ENCODE measurements at regions not wholly inside any gene's neighbourhood (a gene's known extent, or its start where the extent isn't known, plus 50 kb on each side); places are given as distances from the start of the nearest gene placed in this dataset.

DNA sequence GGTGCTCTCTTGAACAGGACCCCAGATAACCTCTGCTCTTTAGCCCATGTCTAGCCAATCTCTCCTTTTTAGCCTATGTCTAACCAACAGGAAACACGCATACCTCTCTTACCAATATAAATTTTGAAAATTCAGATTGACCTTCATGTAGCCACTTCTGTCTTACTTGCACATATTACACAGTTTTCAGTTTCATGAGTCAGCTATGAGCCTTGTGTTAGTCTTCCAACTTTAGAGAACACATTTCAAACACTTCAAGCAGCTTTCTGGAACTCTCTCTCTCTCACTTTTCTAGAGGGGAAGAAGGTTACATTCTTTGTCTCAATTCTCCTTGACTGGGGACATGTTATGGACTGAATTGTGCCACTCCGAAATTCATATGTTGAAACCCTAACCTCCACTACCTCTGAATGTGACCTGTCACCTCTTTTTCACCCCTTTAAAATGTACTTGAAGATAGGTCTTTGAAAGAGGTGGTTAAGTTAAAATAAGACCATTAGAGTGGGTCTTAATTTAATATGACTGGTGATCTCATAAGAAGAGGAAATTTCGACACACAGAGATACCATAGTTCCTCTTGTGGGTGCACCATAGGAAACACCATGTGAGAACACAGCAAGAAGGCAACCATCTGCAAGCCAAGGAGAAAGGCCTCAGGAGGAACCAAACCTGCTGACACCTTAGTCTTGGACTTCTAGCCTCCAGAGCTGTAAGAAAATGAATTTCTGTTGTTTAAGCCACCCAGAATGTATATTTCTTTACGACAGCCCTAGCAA is 480.3 kb upstream of the ALCAM start:
- Histone ChIP-seq H3K27me3 (ENCODE audit: control insufficient read depth in 2 of 2, insufficient read depth in 1 of 2, low read length in 1 of 2) (no peaks in the 10 kb centered on the region), H3K4me1 (ENCODE audit: control insufficient read depth in 2 of 2, insufficient read depth in 2 of 2, low read length in 2 of 2) (no peaks in the 10 kb centered on the region), H3K36me3 (ENCODE audit: control insufficient read depth in 2 of 2, insufficient read depth in 2 of 2, low read length in 1 of 2) (no peaks in the 10 kb centered on the region), H3K27ac (ENCODE audit: low read depth in 1 of 2, low read length in 1 of 2) (no peak overlapping the region), H3K9me3 (ENCODE audit: control insufficient read depth in 2 of 2, insufficient read depth in 1 of 2, low read length in 1 of 2) (no peaks in the 10 kb centered on the region), H3K4me3 (ENCODE audit: low read length in 2 of 2) (no peak overlapping the region)
- WGBS = 84% methylated on average over 4 of the region's 4 CpGs
- DNase-seq (ENCODE audit: low read depth in 6 of 9, low spot score in 9 of 9) = no peak

DNA sequence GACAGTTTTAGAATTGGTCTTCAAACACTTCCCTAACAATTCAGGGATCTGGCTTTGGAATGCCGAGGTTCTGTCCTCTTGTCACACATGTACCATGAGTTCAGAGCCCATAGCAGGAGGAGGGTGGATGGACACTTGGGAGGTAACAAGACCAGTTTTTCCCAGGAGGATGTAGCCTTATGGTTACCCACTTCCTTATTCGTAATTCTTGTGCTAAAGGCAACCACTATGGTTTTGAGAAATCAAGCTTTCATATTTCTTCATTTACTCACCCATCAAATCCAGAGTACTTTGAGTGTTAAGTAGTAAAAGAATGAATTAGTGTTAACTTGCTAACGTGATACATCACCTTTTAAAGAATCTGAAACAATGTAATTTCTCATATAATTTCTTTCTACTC is 479.6 kb upstream of the ALCAM start:
- Histone ChIP-seq H3K36me3 (ENCODE audit: control insufficient read depth in 2 of 2, insufficient read depth in 2 of 2, low read length in 1 of 2) (no peaks in the 10 kb centered on the region), H3K4me3 (ENCODE audit: low read length in 2 of 2) (no peak overlapping the region), H3K4me1 (ENCODE audit: control insufficient read depth in 2 of 2, insufficient read depth in 2 of 2, low read length in 2 of 2) (no peaks in the 10 kb centered on the region), H3K27me3 (ENCODE audit: control insufficient read depth in 2 of 2, insufficient read depth in 1 of 2, low read length in 1 of 2) (no peaks in the 10 kb centered on the region), H3K9me3 (ENCODE audit: control insufficient read depth in 2 of 2, insufficient read depth in 1 of 2, low read length in 1 of 2) (no peaks in the 10 kb centered on the region), H3K27ac (ENCODE audit: low read depth in 1 of 2, low read length in 1 of 2) (no peak overlapping the region)
- 56% methylated on average over 3 of the region's 3 CpGs for WGBS
- no peak for DNase-seq (ENCODE audit: low read depth in 6 of 9, low spot score in 9 of 9)

DNA sequence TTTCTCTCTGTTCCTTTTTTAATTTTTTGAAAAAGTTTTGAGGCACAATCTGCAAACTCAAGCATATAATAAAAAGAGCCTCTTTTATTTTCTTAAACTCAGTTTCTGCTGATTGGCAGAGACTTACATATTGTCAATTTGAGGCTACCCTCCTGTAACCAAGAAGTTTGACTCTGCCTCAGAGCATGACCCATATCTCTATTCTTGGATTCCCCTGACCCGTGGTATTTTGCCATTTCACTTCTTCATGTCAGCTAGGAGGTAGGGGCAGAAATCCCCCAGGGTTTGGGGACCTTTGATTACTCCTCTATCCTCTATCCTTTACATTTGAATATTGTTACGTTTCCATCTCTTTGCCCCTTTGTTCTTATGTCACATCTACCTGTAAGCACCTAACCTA is 479.1 kb upstream of the ALCAM start:
- no peaks in the 10 kb centered on the region for H3K4me1 ChIP-seq (ENCODE audit: control insufficient read depth in 2 of 2, insufficient read depth in 2 of 2, low read length in 2 of 2)
- no peaks in the 10 kb centered on the region for H3K27me3 ChIP-seq (ENCODE audit: control insufficient read depth in 2 of 2, insufficient read depth in 1 of 2, low read length in 1 of 2)
- no peak for DNase-seq (ENCODE audit: low read depth in 6 of 9, low spot score in 9 of 9)
- no peaks in the 10 kb centered on the region for H3K36me3 ChIP-seq (ENCODE audit: control insufficient read depth in 2 of 2, insufficient read depth in 2 of 2, low read length in 1 of 2)
- 79% methylated on average over 2 of the region's 2 CpGs for WGBS
- no peaks in the 10 kb centered on the region for H3K9me3 ChIP-seq (ENCODE audit: control insufficient read depth in 2 of 2, insufficient read depth in 1 of 2, low read length in 1 of 2)
- H3K4me3 ChIP-seq (ENCODE audit: low read length in 2 of 2) = no peak overlapping the region
- H3K27ac ChIP-seq (ENCODE audit: low read depth in 1 of 2, low read length in 1 of 2) = no peak overlapping the region

DNA sequence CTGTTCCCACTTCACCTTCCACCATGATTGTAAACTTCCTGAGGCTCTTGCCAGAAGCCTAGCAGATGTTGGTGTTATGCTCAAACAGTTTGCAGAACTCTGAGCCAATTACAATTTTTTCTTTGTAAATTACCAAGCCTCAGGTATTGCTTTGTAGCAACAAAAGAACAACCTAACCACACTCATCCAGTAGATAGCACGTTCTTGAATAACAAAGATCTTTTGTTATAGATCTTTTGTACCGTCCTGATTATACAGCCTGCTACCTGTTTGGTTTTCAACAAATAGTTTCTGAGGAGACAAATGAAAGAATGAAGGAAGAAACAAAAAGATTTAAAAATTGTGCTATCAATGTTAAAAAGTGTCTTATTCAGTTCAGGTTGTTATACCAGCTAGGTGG is 474.7 kb upstream of the ALCAM start:
- Histone ChIP-seq H3K27ac (ENCODE audit: low read depth in 1 of 2, low read length in 1 of 2) (no peak overlapping the region), H3K4me3 (ENCODE audit: low read length in 2 of 2) (no peak overlapping the region), H3K27me3 (ENCODE audit: control insufficient read depth in 2 of 2, insufficient read depth in 1 of 2, low read length in 1 of 2) (no peaks in the 10 kb centered on the region), H3K36me3 (ENCODE audit: control insufficient read depth in 2 of 2, insufficient read depth in 2 of 2, low read length in 1 of 2) (no peaks in the 10 kb centered on the region), H3K9me3 (ENCODE audit: control insufficient read depth in 2 of 2, insufficient read depth in 1 of 2, low read length in 1 of 2) (no peaks in the 10 kb centered on the region), H3K4me1 (ENCODE audit: control insufficient read depth in 2 of 2, insufficient read depth in 2 of 2, low read length in 2 of 2) (no peaks in the 10 kb centered on the region)
- WGBS = 88% methylated on average over 2 of the region's 2 CpGs
- no peak for DNase-seq (ENCODE audit: low read depth in 6 of 9, low spot score in 9 of 9)

DNA sequence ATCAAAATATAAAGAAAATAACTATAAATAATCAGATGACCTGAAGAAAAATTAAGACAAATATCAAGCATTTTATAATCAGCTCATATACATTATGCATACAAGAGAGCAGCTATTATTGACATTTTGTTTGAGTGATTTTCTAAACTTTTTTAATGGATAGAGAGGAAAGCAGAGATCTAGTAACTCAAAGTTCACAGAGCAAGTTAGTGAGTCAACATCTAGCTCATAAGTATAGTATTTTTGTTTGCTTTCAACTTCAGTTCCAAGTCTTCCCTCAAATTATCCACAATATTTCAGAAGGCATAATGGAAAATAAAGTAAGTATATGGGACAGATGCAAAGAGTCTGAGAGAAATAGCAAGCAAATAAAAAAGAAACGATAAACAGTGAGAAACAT is 470.1 kb upstream of the ALCAM start:
- Histone ChIP-seq H3K36me3 (ENCODE audit: control insufficient read depth in 2 of 2, insufficient read depth in 2 of 2, low read length in 1 of 2) (no peaks in the 10 kb centered on the region), H3K27ac (ENCODE audit: low read depth in 1 of 2, low read length in 1 of 2) (no peak overlapping the region), H3K4me3 (ENCODE audit: low read length in 2 of 2) (no peak overlapping the region), H3K27me3 (ENCODE audit: control insufficient read depth in 2 of 2, insufficient read depth in 1 of 2, low read length in 1 of 2) (no peaks in the 10 kb centered on the region), H3K4me1 (ENCODE audit: control insufficient read depth in 2 of 2, insufficient read depth in 2 of 2, low read length in 2 of 2) (no peaks in the 10 kb centered on the region), H3K9me3 (ENCODE audit: control insufficient read depth in 2 of 2, insufficient read depth in 1 of 2, low read length in 1 of 2) (no peaks in the 10 kb centered on the region)
- DNase-seq (ENCODE audit: low read depth in 6 of 9, low spot score in 9 of 9) = no peak
- 96% methylated on average over 1 of the region's 1 CpG for whole genome bisulfite sequencing

DNA sequence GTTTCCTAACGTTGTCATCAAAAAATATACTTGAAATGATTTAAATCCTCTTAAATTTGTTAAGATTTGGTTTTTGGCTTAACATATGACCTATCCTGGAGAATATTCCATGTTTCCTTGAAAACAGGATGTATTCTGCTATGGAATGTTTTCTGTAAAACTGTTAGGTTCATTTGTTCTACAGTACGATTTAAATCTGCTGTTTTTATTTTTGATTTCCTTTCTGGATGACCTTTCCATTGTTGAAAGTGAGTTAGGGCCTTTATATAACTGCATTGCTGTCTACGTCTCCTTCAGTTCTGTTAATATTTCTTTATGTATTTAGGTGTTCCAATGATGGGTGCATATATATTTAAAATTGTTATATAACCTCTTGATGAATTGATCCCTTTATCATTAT is 465.3 kb upstream of the ALCAM start:
- no peak for DNase-seq (ENCODE audit: low read depth in 6 of 9, low spot score in 9 of 9)
- 91% methylated on average over 3 of the region's 3 CpGs for WGBS
- Histone ChIP-seq H3K36me3 (ENCODE audit: control insufficient read depth in 2 of 2, insufficient read depth in 2 of 2, low read length in 1 of 2) (no peaks in the 10 kb centered on the region), H3K4me1 (ENCODE audit: control insufficient read depth in 2 of 2, insufficient read depth in 2 of 2, low read length in 2 of 2) (no peaks in the 10 kb centered on the region), H3K4me3 (ENCODE audit: low read length in 2 of 2) (no peak overlapping the region), H3K27me3 (ENCODE audit: control insufficient read depth in 2 of 2, insufficient read depth in 1 of 2, low read length in 1 of 2) (no peaks in the 10 kb centered on the region), H3K9me3 (ENCODE audit: control insufficient read depth in 2 of 2, insufficient read depth in 1 of 2, low read length in 1 of 2) (peaks cover 1 to 17% of the 10 kb centered on the region in 2 donors), H3K27ac (ENCODE audit: low read depth in 1 of 2, low read length in 1 of 2) (no peak overlapping the region)

DNA sequence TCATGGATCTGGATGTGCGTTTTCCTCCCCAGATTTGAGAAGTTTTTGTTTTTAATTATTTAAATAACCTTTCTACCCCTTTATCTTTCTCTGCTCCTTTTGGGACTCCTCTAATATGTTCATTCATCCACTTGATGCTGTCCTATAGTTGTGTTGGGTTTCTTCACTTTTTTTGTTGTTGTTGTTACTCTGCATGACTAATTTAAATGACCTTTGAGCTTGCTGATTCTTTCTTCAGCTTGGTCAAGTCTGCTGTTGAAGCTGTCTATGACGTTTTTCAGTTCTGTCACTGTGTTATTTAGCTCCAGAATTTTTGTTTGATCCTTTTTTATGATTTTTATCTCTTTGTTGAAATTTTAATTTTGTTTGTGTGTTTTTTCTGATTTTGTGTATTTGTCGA is 463.6 kb upstream of the ALCAM start:
- Histone ChIP-seq H3K36me3 (ENCODE audit: control insufficient read depth in 2 of 2, insufficient read depth in 2 of 2, low read length in 1 of 2) (no peaks in the 10 kb centered on the region), H3K27ac (ENCODE audit: low read depth in 1 of 2, low read length in 1 of 2) (no peak overlapping the region), H3K4me3 (ENCODE audit: low read length in 2 of 2) (no peak overlapping the region), H3K4me1 (ENCODE audit: control insufficient read depth in 2 of 2, insufficient read depth in 2 of 2, low read length in 2 of 2) (no peaks in the 10 kb centered on the region), H3K27me3 (ENCODE audit: control insufficient read depth in 2 of 2, insufficient read depth in 1 of 2, low read length in 1 of 2) (no peaks in the 10 kb centered on the region), H3K9me3 (ENCODE audit: control insufficient read depth in 2 of 2, insufficient read depth in 1 of 2, low read length in 1 of 2) (peaks cover 1 to 26% of the 10 kb centered on the region in 2 donors)
- no peak for DNase-seq (ENCODE audit: low read depth in 6 of 9, low spot score in 9 of 9)
- 60% methylated on average over 3 of the region's 3 CpGs for WGBS

DNA sequence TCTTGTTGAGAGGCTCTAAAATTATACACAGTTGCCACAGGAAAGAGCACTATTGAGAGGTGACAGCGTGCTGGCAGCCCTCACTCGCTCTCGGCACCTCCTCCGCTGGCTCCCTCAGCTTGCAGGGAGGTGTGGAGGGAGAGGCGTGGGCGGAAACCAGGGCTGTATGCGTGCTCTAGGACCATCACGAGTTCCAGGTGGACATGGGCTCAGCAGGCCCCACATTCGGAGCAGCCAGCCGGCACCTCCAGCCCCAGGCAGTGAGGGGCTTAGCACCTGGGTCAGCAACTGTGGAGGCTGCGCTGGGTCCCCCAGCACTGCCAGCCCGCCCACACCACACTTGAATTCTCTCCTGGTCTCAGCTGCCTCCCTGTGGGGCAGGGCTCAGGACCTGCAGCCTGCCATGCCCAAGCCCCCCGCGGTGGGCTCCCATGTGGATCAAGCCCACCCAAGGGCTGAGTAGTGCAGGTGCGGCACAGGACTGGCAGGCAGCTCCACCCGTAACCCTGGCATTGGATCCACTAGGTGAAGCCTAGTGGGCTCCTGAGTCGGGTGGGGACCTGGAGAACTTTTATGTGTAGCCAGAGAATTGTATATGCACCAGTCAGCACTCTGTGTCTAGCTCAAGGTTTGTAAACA is 460.6 kb upstream of the ALCAM start:
- H3K27me3 ChIP-seq (ENCODE audit: control insufficient read depth in 2 of 2, insufficient read depth in 1 of 2, low read length in 1 of 2) = no peaks in the 10 kb centered on the region
- DNase-seq (ENCODE audit: low read depth in 6 of 9, low spot score in 9 of 9) = no peak
- H3K9me3 ChIP-seq (ENCODE audit: control insufficient read depth in 2 of 2, insufficient read depth in 1 of 2, low read length in 1 of 2) = peaks cover 1 to 26% of the 10 kb centered on the region in 2 donors
- H3K4me1 ChIP-seq (ENCODE audit: control insufficient read depth in 2 of 2, insufficient read depth in 2 of 2, low read length in 2 of 2) = no peaks in the 10 kb centered on the region
- 89% methylated on average over 17 of the region's 17 CpGs for WGBS
- H3K36me3 ChIP-seq (ENCODE audit: control insufficient read depth in 2 of 2, insufficient read depth in 2 of 2, low read length in 1 of 2) = no peaks in the 10 kb centered on the region
- no peak overlapping the region for H3K27ac ChIP-seq (ENCODE audit: low read depth in 1 of 2, low read length in 1 of 2)
- H3K4me3 ChIP-seq (ENCODE audit: low read length in 2 of 2) = no peak overlapping the region

DNA sequence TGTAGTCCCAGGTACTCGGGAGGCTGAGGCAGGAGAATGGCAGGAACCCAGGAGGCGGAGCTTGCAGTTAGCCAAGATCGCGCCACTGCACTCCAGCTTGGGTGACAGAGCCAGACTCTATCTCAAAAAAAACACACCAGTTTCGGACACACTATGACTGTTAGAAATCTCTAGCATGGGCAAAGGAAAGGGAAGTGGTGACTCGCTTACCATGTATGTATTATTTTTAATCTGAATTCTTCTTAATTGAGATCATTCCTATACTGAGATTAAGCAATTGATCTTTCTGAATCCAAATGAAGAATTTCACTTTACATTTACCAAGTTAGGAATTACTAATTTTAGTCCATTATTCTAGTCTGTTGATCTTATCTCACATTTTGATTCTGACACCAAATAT is 459.2 kb upstream of the ALCAM start:
- no peaks in the 10 kb centered on the region for H3K27me3 ChIP-seq (ENCODE audit: control insufficient read depth in 2 of 2, insufficient read depth in 1 of 2, low read length in 1 of 2)

More for the DNA sequence above, 459.2 kb upstream of the ALCAM start:
- 88% methylated on average over 6 of the region's 6 CpGs for WGBS
- Histone ChIP-seq H3K4me3 (ENCODE audit: low read length in 2 of 2) (no peak overlapping the region), H3K27ac (ENCODE audit: low read depth in 1 of 2, low read length in 1 of 2) (no peak overlapping the region), H3K36me3 (ENCODE audit: control insufficient read depth in 2 of 2, insufficient read depth in 2 of 2, low read length in 1 of 2) (no peaks in the 10 kb centered on the region), H3K9me3 (ENCODE audit: control insufficient read depth in 2 of 2, insufficient read depth in 1 of 2, low read length in 1 of 2) (peaks cover 3 to 28% of the 10 kb centered on the region in 2 donors), H3K4me1 (ENCODE audit: control insufficient read depth in 2 of 2, insufficient read depth in 2 of 2, low read length in 2 of 2) (no peaks in the 10 kb centered on the region)
- no peak for DNase-seq (ENCODE audit: low read depth in 6 of 9, low spot score in 9 of 9)
